Naive thymus-derived CD4-positive, alpha-beta T cell (primary cell): ENCODE measurements at regions not wholly inside any gene's neighbourhood (a gene's known extent, or its start where the extent isn't known, plus 50 kb on each side); places are given as distances from the start of the nearest gene placed in this dataset.

Source experiments
- ATAC-seq: fragments of 150-1000 bp; cut with Tn5 transposase; 2 replicates; pipeline ENCODE4 v1.10.0; 2021; ENCODE audit warnings: mild to moderate bottlenecking, moderate library complexity
- CTCF ChIA-PET: fragments of 350-600 bp; sonication (Branson Sonifier 250); formaldehyde crosslinking; loops from one replicate; lab custom pipeline; 2021; ENCODE audit warnings: antibody characterized with exemption; lab: Charles Lee
- POLR2A ChIA-PET: fragments of 350-600 bp; sonication (Branson Sonifier 250); formaldehyde crosslinking; loops from one replicate; lab custom pipeline; 2021; ENCODE audit warnings: antibody characterized with exemption, inconsistent platforms; lab: Charles Lee
- DNase-seq, 9 donors: peaks; one replicate each; pipeline versions ENCODE4 v3.0.0 to v3.0.0-alpha.2; 2020 to 2022; ENCODE audit warnings: mixed read lengths in 1 of 9
- H3K27ac ChIP-seq: one replicate; pipeline ENCODE4 v1.7.0; 2013; ENCODE audit warnings: mild to moderate bottlenecking, low read depth, low read length, moderate library complexity
- H3K27me3 ChIP-seq, 2 donors: one replicate each; pipeline ENCODE4 v1.7.0; 2013; ENCODE audit warnings: low read length in 2 of 2, mild to moderate bottlenecking in 2 of 2, moderate library complexity in 2 of 2; ENCODE audit not compliant: control insufficient read depth in 2 of 2, insufficient read depth in 2 of 2
- H3K36me3 ChIP-seq, 3 experiments: 1 replicate in 2 of 3; 2 replicates in 1 of 3; pipeline ENCODE4 v1.7.0; 2013; ENCODE audit warnings: low read length in 3 of 3, mild to moderate bottlenecking in 3 of 3, moderate library complexity in 1 of 3; ENCODE audit not compliant: insufficient read depth in 3 of 3, control insufficient read depth in 2 of 3
- H3K4me1 ChIP-seq, 2 donors: one replicate each; pipeline ENCODE4 v1.7.0; 2013; ENCODE audit warnings: low read length in 2 of 2, mild to moderate bottlenecking in 2 of 2, moderate library complexity in 1 of 2; ENCODE audit not compliant: control insufficient read depth in 2 of 2, insufficient read depth in 2 of 2
- H3K4me3 ChIP-seq: 2 replicates; pipeline ENCODE4 v1.7.0; 2013; ENCODE audit warnings: mild to moderate bottlenecking, low read length
- H3K9me3 ChIP-seq, 3 experiments: 1 replicate in 2 of 3; 2 replicates in 1 of 3; pipeline ENCODE4 v1.7.0; 2013; ENCODE audit warnings: low read length in 3 of 3; ENCODE audit not compliant: control insufficient read depth in 2 of 3
- H3K27ac Mint-ChIP-seq, 9 donors: one replicate each; pipeline ENCODE4 v1.8.0; 2020 to 2022; ENCODE audit warnings: mixed read lengths in 9 of 9, mild to moderate bottlenecking in 8 of 9, moderate library complexity in 5 of 9, inconsistent platforms in 2 of 9
- H3K27me3 Mint-ChIP-seq, 5 donors: one replicate each; pipeline ENCODE4 v1.8.0; 2021 to 2022; ENCODE audit warnings: mixed read lengths in 5 of 5, mild to moderate bottlenecking in 1 of 5
- H3K36me3 Mint-ChIP-seq, 5 donors: one replicate each; pipeline ENCODE4 v1.8.0; 2020 to 2022; ENCODE audit warnings: mixed read lengths in 5 of 5, mild to moderate bottlenecking in 3 of 5, inconsistent platforms in 1 of 5
- H3K4me1 Mint-ChIP-seq, 7 donors: one replicate each; pipeline ENCODE4 v1.8.0; 2020 to 2022; ENCODE audit warnings: mixed read lengths in 7 of 7, mild to moderate bottlenecking in 3 of 7, inconsistent platforms in 1 of 7
- H3K4me3 Mint-ChIP-seq, 10 donors: one replicate each; pipeline ENCODE4 v1.8.0; 2020 to 2022; ENCODE audit warnings: mild to moderate bottlenecking in 10 of 10, mixed read lengths in 10 of 10, moderate library complexity in 6 of 10, inconsistent platforms in 2 of 10
- H3K9me3 Mint-ChIP-seq, 11 donors: one replicate each; pipeline ENCODE4 v1.8.0; 2020 to 2022; ENCODE audit warnings: mixed read lengths in 11 of 11, mild to moderate bottlenecking in 4 of 11, inconsistent platforms in 1 of 11, moderate library complexity in 1 of 11
- intact Hi-C, 2 donors: fragments of 100-400 bp; cut with micrococcal nuclease; formaldehyde crosslinking; loops; one replicate each; pipeline ENCODE4 v1.15.1; 2023

DNA sequence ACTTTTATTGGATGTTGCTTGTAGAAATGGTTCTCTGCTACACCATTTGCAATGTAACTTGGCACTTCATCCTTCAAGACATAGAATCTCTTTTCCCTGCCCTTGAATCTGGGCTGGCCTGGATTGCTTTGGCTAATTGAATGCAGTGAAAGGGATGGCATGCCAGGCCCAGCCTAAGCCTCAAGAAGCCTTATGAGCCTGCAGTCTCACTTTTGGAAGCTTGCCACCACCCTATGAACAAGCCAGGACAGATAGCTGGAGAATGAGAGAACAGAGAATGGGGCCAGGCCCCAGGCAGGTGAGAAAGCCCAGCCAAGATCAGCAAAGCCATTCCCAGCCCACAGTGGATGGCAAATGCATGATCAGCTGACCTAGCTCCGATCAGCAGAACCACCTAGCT, 117.0 kb upstream of the ADRA1D start:
- POLR2A ChIA-PET = no interaction called here
- H3K27me3 ChIP-seq = no peaks in the 10 kb centered on the region
- H3K4me3 Mint-ChIP-seq = no peak overlapping the region
- H3K4me3 ChIP-seq = no peak overlapping the region
- no peak overlapping the region for H3K27ac ChIP-seq
- DNase-seq = no peak
- no peak for ATAC-seq
- H3K36me3 ChIP-seq = no peaks in the 10 kb centered on the region
- peaks cover 0 to 9% of the 10 kb centered on the region in 2 donors for H3K4me1 ChIP-seq
- H3K9me3 ChIP-seq = no peaks in the 10 kb centered on the region
- intact Hi-C loops = no loop called here
- no peak overlapping the region for H3K27ac Mint-ChIP-seq
- peaks cover 11 to 33% (median 13%) of the 10 kb centered on the region in 7 donors for H3K4me1 Mint-ChIP-seq
- H3K27me3 Mint-ChIP-seq = peaks cover 0 to 3% (median 0%) of the 10 kb centered on the region in 5 donors
- peaks cover 0 to 20% (median 0%) of the 10 kb centered on the region in 11 donors for H3K9me3 Mint-ChIP-seq
- CTCF ChIA-PET = no interaction called here
- H3K36me3 Mint-ChIP-seq = peaks cover 0 to 46% (median 0%) of the 10 kb centered on the region in 5 donors

DNA sequence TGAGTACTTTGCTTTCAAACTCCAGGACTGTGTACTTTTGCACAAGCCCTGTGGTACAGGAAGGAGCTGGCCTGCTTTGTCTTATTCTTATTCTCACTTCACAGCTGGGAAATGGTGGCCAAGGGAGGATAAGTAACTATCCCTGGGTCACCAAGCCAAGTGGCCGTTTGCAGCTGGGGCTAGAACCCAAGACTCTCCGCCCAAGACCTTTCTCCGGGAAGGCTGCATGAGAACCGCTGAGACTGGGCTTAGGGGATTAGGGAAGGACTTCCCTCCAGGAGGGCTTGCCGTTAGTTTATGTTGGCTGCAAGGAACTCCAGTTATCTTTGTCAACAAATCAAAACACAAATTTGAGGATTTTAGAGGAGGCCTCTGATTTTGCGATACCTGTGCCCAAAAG, 109.5 kb upstream of the ADRA1D start:
- peaks cover 0 to 5% (median 0%) of the 10 kb centered on the region in 5 donors for H3K36me3 Mint-ChIP-seq
- POLR2A ChIA-PET = no interaction called here

DNA sequence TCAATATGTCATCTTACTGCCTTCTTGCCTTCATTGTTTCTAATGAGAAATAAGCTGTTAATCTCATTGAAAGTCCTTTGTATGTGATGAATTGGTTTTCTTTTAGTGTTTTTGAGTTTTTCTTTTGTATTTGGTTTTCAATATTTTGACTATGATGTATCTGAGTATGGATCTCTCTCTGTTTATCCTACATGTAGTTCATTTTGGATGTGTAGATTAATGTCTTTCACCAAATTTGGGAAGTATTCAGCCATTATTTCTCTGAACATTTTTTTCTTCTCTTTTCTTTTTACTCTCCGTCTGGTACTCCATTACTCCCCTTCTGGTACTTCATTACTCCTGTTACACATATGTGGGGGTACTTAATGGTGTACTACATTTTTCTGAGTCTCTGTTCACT, 103.3 kb upstream of the ADRA1D start:
- Histone ChIP-seq H3K4me3 (no peak overlapping the region), H3K27ac (no peak overlapping the region), H3K27me3 (no peaks in the 10 kb centered on the region), H3K4me1 (no peaks in the 10 kb centered on the region), H3K36me3 (no peaks in the 10 kb centered on the region), H3K9me3 (no peaks in the 10 kb centered on the region)
- CTCF ChIA-PET = no interaction called here
- Mint-ChIP-seq H3K4me3 (no peak overlapping the region), H3K27ac (no peak overlapping the region), H3K9me3 (peaks cover 0 to 24% (median 11%) of the 10 kb centered on the region in 11 donors), H3K4me1 (no peaks in the 10 kb centered on the region), H3K36me3 (peaks cover 0 to 7% (median 0%) of the 10 kb centered on the region in 5 donors), H3K27me3 (peaks cover 37 to 68% (median 48%) of the 10 kb centered on the region in 5 donors)
- ATAC-seq (no peak), DNase-seq (no peak)
- POLR2A ChIA-PET = no interaction called here
- intact Hi-C loops = no loop called here

More for the DNA sequence above, 109.5 kb upstream of the ADRA1D start:
- no peak overlapping the region for H3K27ac Mint-ChIP-seq
- Histone ChIP-seq H3K4me1 (no peaks in the 10 kb centered on the region), H3K27me3 (no peaks in the 10 kb centered on the region), H3K9me3 (no peaks in the 10 kb centered on the region), H3K27ac (no peak overlapping the region), H3K36me3 (no peaks in the 10 kb centered on the region), H3K4me3 (no peak overlapping the region)
- DNase-seq = no peak
- no peaks in the 10 kb centered on the region for H3K4me1 Mint-ChIP-seq
- intact Hi-C loops = no loop called here
- H3K27me3 Mint-ChIP-seq = peaks cover 14 to 37% (median 25%) of the 10 kb centered on the region in 5 donors
- ATAC-seq = no peak
- peaks cover 0 to 10% (median 5%) of the 10 kb centered on the region in 11 donors for H3K9me3 Mint-ChIP-seq
- no peak overlapping the region for H3K4me3 Mint-ChIP-seq
- CTCF ChIA-PET = no interaction called here

DNA sequence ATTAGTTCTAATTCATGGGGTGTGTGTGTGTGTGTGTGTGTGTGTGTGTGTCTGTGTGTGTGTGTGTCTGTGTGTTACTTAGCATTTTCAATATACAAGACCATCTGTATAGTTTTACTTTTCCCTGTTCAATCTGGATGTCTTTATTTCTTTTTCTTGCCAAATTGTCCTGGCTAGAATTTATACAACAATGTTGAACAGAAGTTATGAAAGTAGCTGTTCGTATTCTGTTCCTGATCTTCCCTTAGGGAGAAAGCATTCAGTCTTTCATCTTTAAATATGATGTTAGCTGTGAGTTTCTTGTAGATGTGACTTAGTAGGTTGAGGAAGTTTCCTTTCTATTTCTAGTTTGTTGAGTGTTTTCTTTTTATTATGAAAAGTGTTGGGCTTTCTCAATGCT, 101.0 kb upstream of the ADRA1D start:
- Mint-ChIP-seq H3K27ac (no peak overlapping the region), H3K9me3 (peaks cover 0 to 22% (median 11%) of the 10 kb centered on the region in 11 donors), H3K4me3 (no peak overlapping the region), H3K4me1 (no peaks in the 10 kb centered on the region), H3K36me3 (peaks cover 0 to 7% (median 0%) of the 10 kb centered on the region in 5 donors), H3K27me3 (peaks cover 39 to 58% (median 46%) of the 10 kb centered on the region in 5 donors)
- H3K27me3 ChIP-seq = no peaks in the 10 kb centered on the region
- ATAC-seq (no peak), DNase-seq (no peak)
- H3K36me3 ChIP-seq = no peaks in the 10 kb centered on the region
- H3K9me3 ChIP-seq = no peaks in the 10 kb centered on the region
- no peaks in the 10 kb centered on the region for H3K4me1 ChIP-seq
- no peak overlapping the region for H3K27ac ChIP-seq
- CTCF ChIA-PET = no interaction called here
- H3K4me3 ChIP-seq = no peak overlapping the region
- intact Hi-C loops = no loop called here
- POLR2A ChIA-PET = no interaction called here

DNA sequence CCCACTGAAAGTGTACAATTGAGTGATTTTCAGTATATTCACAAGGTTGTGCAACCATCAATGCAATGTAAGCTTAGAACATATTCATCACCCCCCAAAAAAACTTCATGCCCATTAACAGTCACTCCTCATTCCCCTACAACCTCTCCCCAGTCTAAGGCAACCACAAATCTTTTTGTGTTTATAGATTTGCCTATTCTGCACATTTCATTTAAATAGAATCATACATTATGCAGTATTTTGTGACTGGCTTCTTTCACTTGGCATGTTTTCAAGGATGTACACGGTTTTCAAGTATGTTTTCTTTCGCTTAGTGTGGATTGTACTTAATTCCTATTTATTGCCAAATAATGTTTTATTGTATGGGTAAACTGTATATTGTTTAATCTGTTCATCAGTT, 95.6 kb upstream of the ADRA1D start:
- H3K4me3 Mint-ChIP-seq = no peak overlapping the region
- no peaks in the 10 kb centered on the region for H3K9me3 ChIP-seq
- H3K36me3 Mint-ChIP-seq = no peaks in the 10 kb centered on the region
- no peak overlapping the region for H3K27ac Mint-ChIP-seq
- H3K36me3 ChIP-seq = no peaks in the 10 kb centered on the region
- POLR2A ChIA-PET = no interaction called here
- CTCF ChIA-PET = no interaction called here
- H3K4me3 ChIP-seq = no peak overlapping the region
- no peaks in the 10 kb centered on the region for H3K4me1 Mint-ChIP-seq
- intact Hi-C loops = no loop called here
- H3K27me3 ChIP-seq = no peaks in the 10 kb centered on the region
- no peak for ATAC-seq
- H3K27ac ChIP-seq = no peak overlapping the region
- DNase-seq = no peak
- peaks cover 0 to 2% (median 0%) of the 10 kb centered on the region in 11 donors for H3K9me3 Mint-ChIP-seq
- no peaks in the 10 kb centered on the region for H3K4me1 ChIP-seq
- peaks cover 33 to 72% (median 42%) of the 10 kb centered on the region in 5 donors for H3K27me3 Mint-ChIP-seq

DNA sequence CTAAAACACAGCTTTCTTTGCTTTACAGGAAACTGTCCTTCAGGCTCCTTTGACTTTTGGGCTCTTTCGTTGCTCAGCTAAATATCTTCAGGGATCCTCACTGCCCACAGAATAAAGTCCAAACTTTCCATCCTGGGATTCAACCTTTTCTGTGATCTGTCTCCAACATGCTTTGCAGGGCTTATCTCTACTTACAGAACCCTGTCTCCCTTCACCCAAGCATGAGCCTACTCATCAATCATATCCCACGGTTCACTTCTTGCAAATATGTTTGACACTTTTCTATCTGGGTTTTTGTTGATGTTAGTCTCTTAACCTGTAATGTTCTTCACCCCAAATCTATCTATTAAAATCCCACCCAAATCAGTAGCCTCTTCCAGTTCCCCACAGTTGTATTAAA, 93.5 kb upstream of the ADRA1D start:
- intact Hi-C loops = no loop called here
- H3K27ac ChIP-seq = no peak overlapping the region
- Mint-ChIP-seq H3K9me3 (peaks cover 0 to 2% (median 0%) of the 10 kb centered on the region in 11 donors), H3K4me3 (no peak overlapping the region), H3K27me3 (peaks cover 25 to 66% (median 40%) of the 10 kb centered on the region in 5 donors), H3K4me1 (no peaks in the 10 kb centered on the region), H3K36me3 (no peaks in the 10 kb centered on the region), H3K27ac (no peak overlapping the region)
- H3K4me1 ChIP-seq = no peaks in the 10 kb centered on the region
- no peak for ATAC-seq
- no peaks in the 10 kb centered on the region for H3K27me3 ChIP-seq
- H3K4me3 ChIP-seq = no peak overlapping the region
- ChIA-PET CTCF (no interaction called here), POLR2A (no interaction called here)
- no peaks in the 10 kb centered on the region for H3K9me3 ChIP-seq
- no peak for DNase-seq
- H3K36me3 ChIP-seq = no peaks in the 10 kb centered on the region

DNA sequence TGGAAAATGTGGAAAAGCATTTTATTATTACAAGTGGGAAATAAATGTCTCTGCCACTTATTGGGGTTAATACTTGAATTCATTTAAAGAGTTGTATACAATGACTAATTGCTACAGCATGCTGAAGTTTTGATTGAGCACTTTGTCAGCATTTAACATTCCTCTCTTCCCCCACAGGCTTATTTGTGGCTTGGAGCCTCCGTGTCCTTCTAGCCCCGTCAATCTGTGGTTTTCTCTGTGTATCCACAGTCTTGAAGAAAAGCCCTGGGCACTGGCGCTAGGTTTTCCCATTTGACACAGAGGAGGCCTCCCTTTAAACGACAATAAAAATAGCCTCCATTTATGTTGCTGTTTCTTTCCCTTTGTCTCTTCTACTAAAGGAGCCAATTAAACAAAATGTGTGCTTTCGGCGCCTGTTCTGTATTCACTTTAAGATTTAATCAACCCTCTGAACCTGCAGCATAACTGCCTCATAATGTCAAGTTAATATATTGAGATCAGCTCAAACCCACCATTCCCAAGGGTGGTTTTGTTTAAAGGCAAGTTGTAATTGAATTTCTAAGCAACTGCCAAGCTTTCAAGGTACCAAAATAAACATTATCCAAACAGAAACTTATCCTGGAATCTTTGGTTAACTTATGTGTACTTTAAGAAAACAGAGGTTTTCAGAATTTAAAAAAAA, 92.9 kb upstream of the ADRA1D start:
- POLR2A ChIA-PET = no interaction called here
- CTCF ChIA-PET = no interaction called here

More for the DNA sequence above, 92.9 kb upstream of the ADRA1D start:
- no peaks in the 10 kb centered on the region for H3K4me1 Mint-ChIP-seq
- H3K4me1 ChIP-seq = no peaks in the 10 kb centered on the region
- H3K27ac ChIP-seq = no peak overlapping the region
- no peaks in the 10 kb centered on the region for H3K9me3 ChIP-seq
- no peak for ATAC-seq
- intact Hi-C loops = no loop called here
- H3K27ac Mint-ChIP-seq = no peak overlapping the region
- no peak overlapping the region for H3K4me3 Mint-ChIP-seq
- DNase-seq = no peak
- H3K27me3 ChIP-seq = no peaks in the 10 kb centered on the region
- peaks cover 20 to 65% (median 36%) of the 10 kb centered on the region in 5 donors for H3K27me3 Mint-ChIP-seq
- peaks cover 0 to 2% (median 0%) of the 10 kb centered on the region in 11 donors for H3K9me3 Mint-ChIP-seq
- no peaks in the 10 kb centered on the region for H3K36me3 Mint-ChIP-seq
- no peak overlapping the region for H3K4me3 ChIP-seq
- H3K36me3 ChIP-seq = no peaks in the 10 kb centered on the region
